ENCODE measurements at regions not wholly inside any gene's neighbourhood (a gene's known extent, or its start where the extent isn't known, plus 50 kb on each side); places are given as distances from the start of the nearest gene placed in this dataset.

GRCh38 chr12:107267604-107268003 lies 174.3 kb upstream of the CRY1 start:
- DNase-seq: no peak
- CTCF ChIA-PET: no interaction called here
- H3K4me3 Mint-ChIP-seq: no peak overlapping the region
- no peaks in the 10 kb centered on the region for H3K4me1 Mint-ChIP-seq
- no peaks in the 10 kb centered on the region for H3K36me3 Mint-ChIP-seq
- peaks cover 15% of the 10 kb centered on the region for H3K27me3 Mint-ChIP-seq
- H3K9me3 Mint-ChIP-seq: peaks cover 4% of the 10 kb centered on the region
- no peak overlapping the region for H3K27ac Mint-ChIP-seq

GRCh38 chr12:107271523-107271922 lies 178.2 kb upstream of the CRY1 start:
- H3K9me3 Mint-ChIP-seq: no peaks in the 10 kb centered on the region

GRCh38 chr12:107275530-107275929 lies 182.2 kb upstream of the CRY1 start:
- H3K27ac Mint-ChIP-seq: no peak overlapping the region

More at GRCh38 chr12:107271523-107271922, 178.2 kb upstream of the CRY1 start:
- no peaks in the 10 kb centered on the region for H3K36me3 Mint-ChIP-seq
- no peak for DNase-seq
- CTCF ChIA-PET: interaction anchor here (1.1 kb wide), 1 partner anchor 134 kb away, joined by 3 read pairs; no protein-coding TSS in a partner anchor
- no peaks in the 10 kb centered on the region for H3K4me1 Mint-ChIP-seq
- H3K27ac Mint-ChIP-seq: no peak overlapping the region
- no peak overlapping the region for H3K4me3 Mint-ChIP-seq
- peaks cover 22% of the 10 kb centered on the region for H3K27me3 Mint-ChIP-seq

GRCh38 chr12:107277855-107278254 lies 184.5 kb upstream of the CRY1 start:
- CTCF ChIA-PET: no interaction called here
- Mint-ChIP-seq H3K4me1 (no peaks in the 10 kb centered on the region), H3K27ac (no peak overlapping the region), H3K27me3 (peaks cover 33% of the 10 kb centered on the region), H3K36me3 (no peaks in the 10 kb centered on the region), H3K4me3 (no peak overlapping the region), H3K9me3 (no peaks in the 10 kb centered on the region)
- no peak for DNase-seq

More at GRCh38 chr12:107275530-107275929, 182.2 kb upstream of the CRY1 start:
- Mint-ChIP-seq H3K4me1 (no peaks in the 10 kb centered on the region), H3K27me3 (peaks cover 24% of the 10 kb centered on the region), H3K9me3 (no peaks in the 10 kb centered on the region), H3K4me3 (no peak overlapping the region), H3K36me3 (no peaks in the 10 kb centered on the region)
- no peak for DNase-seq
- CTCF ChIA-PET: no interaction called here

GRCh38 chr12:107282628-107283027 lies 189.3 kb upstream of the CRY1 start:
- CTCF ChIA-PET: no interaction called here
- no peak overlapping the region for H3K4me3 Mint-ChIP-seq
- H3K9me3 Mint-ChIP-seq: peaks cover 3% of the 10 kb centered on the region
- H3K27me3 Mint-ChIP-seq: peaks cover 23% of the 10 kb centered on the region
- no peak for DNase-seq
- H3K4me1 Mint-ChIP-seq: peaks cover 7% of the 10 kb centered on the region
- H3K36me3 Mint-ChIP-seq: no peaks in the 10 kb centered on the region
- H3K27ac Mint-ChIP-seq: no peak overlapping the region

GRCh38 chr12:107283652-107284051 lies 190.3 kb upstream of the CRY1 start:
- Mint-ChIP-seq H3K4me1 (peaks cover 14% of the 10 kb centered on the region), H3K4me3 (no peak overlapping the region), H3K36me3 (no peaks in the 10 kb centered on the region), H3K27ac (no peak overlapping the region), H3K9me3 (peaks cover 3% of the 10 kb centered on the region), H3K27me3 (peaks cover 23% of the 10 kb centered on the region)
- DNase-seq: no peak
- CTCF ChIA-PET: no interaction called here

- Mint-ChIP-seq H3K27me3 (peaks cover 23% of the 10 kb centered on the region), H3K4me1 (peaks cover 17% of the 10 kb centered on the region), H3K9me3 (peaks cover 3% of the 10 kb centered on the region), H3K4me3 (no peak overlapping the region), H3K27ac (no peak overlapping the region), H3K36me3 (no peaks in the 10 kb centered on the region)
- CTCF ChIA-PET: no interaction called here
- DNase-seq: no peak
Measured at GRCh38 chr12:107284692-107285091, 191.3 kb upstream of the CRY1 start.

GRCh38 chr12:107287436-107288413 lies 194.4 kb upstream of the CRY1 start:
- no peak overlapping the region for H3K4me3 Mint-ChIP-seq
- peaks cover 3% of the 10 kb centered on the region for H3K9me3 Mint-ChIP-seq
- peaks cover 4% of the 10 kb centered on the region for H3K27me3 Mint-ChIP-seq
- no peaks in the 10 kb centered on the region for H3K36me3 Mint-ChIP-seq
- peak overlapping the region; percentile 34 for H3K27ac Mint-ChIP-seq
- CTCF ChIA-PET: no interaction called here
- peaks cover 17% of the 10 kb centered on the region for H3K4me1 Mint-ChIP-seq
- DNase-seq: peak; percentile 48

- no peak for DNase-seq
- CTCF ChIA-PET: no interaction called here
- Mint-ChIP-seq H3K36me3 (no peaks in the 10 kb centered on the region), H3K9me3 (peaks cover under 1% of the 10 kb centered on the region), H3K27me3 (peaks cover 4% of the 10 kb centered on the region), H3K4me3 (no peak overlapping the region), H3K4me1 (peaks cover 17% of the 10 kb centered on the region), H3K27ac (no peak overlapping the region)
Measured at GRCh38 chr12:107288414-107289127, 195.2 kb upstream of the CRY1 start.

GRCh38 chr12:107291018-107291417 lies 197.7 kb upstream of the CRY1 start:
- CTCF ChIA-PET: no interaction called here
- Mint-ChIP-seq H3K4me3 (no peak overlapping the region), H3K4me1 (peaks cover 17% of the 10 kb centered on the region), H3K36me3 (no peaks in the 10 kb centered on the region), H3K27ac (no peak overlapping the region), H3K27me3 (peaks cover 4% of the 10 kb centered on the region), H3K9me3 (no peaks in the 10 kb centered on the region)
- DNase-seq: no peak

- DNase-seq: no peak
- Mint-ChIP-seq H3K4me1 (peaks cover 5% of the 10 kb centered on the region), H3K27me3 (peaks cover 12% of the 10 kb centered on the region), H3K27ac (no peak overlapping the region), H3K36me3 (no peaks in the 10 kb centered on the region), H3K9me3 (no peaks in the 10 kb centered on the region), H3K4me3 (no peak overlapping the region)
- CTCF ChIA-PET: no interaction called here
Measured at GRCh38 chr12:107296681-107297089, 203.3 kb upstream of the CRY1 start.

GRCh38 chr12:107302649-107303341 lies 209.4 kb upstream of the CRY1 start:
- no peak for DNase-seq
- Mint-ChIP-seq H3K4me1 (no peaks in the 10 kb centered on the region), H3K27me3 (peaks cover 12% of the 10 kb centered on the region), H3K4me3 (no peak overlapping the region), H3K36me3 (no peaks in the 10 kb centered on the region), H3K27ac (no peak overlapping the region), H3K9me3 (peaks cover 3% of the 10 kb centered on the region)
- CTCF ChIA-PET: interaction anchor here (1.3 kb wide), 1 partner anchor 15 kb away, joined by 3 read pairs; a partner anchor contains a TSS

- H3K9me3 Mint-ChIP-seq: peaks cover 5% of the 10 kb centered on the region
- H3K36me3 Mint-ChIP-seq: no peaks in the 10 kb centered on the region
- CTCF ChIA-PET: no interaction called here
- H3K4me1 Mint-ChIP-seq: peaks cover 18% of the 10 kb centered on the region
- peaks cover 3% of the 10 kb centered on the region for H3K27me3 Mint-ChIP-seq
- H3K27ac Mint-ChIP-seq: no peak overlapping the region
- H3K4me3 Mint-ChIP-seq: no peak overlapping the region
- no peak for DNase-seq
Measured at GRCh38 chr12:107304588-107305532, 211.5 kb upstream of the CRY1 start.

Measured in activated naive CD4-positive, alpha-beta T cell treated with anti-CD3 and anti-CD28 coated beads, Interleukin-2, amount 10 ng/mL, durations not matched to agents 7 days and 5 days (primary cell).